ENCODE measurements at regions not wholly inside any gene's neighbourhood (a gene's known extent, or its start where the extent isn't known, plus 50 kb on each side); places are given as distances from the start of the nearest gene placed in this dataset.
A peak's percentile ranks its signal among the peaks of the same experiment; 100 is the strongest.
"Not testable (repeated sequence)": the region's sequence is repeated elsewhere in the genome, so short reads cannot be mapped to it uniquely, and the experiment has no call there.

DNA sequence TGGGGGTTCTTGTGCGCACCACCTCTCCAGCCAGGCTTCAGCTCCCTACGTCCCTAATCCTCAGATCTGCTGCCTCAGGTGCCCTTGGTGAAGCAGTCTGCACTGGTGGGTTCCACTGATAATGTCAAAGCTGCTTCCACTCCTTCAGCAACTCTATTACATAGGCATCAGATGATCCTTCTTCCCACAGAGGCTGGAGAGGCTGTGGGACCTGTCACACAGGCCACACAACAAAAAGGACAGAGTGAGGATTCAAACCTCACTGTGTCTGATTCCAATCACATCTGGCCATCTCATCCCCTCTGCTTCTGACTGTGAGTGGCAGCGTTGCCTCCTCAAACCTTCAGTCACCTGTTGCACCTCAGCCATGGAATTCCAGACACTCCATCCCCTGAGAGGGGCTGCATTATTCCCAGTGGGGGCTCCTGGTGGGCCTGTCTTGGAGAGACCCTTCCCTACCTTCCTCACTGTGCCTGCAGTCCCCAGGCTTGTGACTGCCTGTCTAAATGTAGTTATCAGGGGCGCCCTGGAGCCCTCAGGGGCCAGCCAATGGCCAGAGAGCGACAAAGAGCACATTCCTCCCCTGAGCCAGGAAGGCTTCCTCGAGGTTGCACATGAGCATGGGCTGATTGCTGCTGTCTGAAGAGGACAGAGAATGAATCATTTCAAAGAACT, 211.4 kb upstream of the ECI2 start:
- DNase-seq, result no peak

DNA sequence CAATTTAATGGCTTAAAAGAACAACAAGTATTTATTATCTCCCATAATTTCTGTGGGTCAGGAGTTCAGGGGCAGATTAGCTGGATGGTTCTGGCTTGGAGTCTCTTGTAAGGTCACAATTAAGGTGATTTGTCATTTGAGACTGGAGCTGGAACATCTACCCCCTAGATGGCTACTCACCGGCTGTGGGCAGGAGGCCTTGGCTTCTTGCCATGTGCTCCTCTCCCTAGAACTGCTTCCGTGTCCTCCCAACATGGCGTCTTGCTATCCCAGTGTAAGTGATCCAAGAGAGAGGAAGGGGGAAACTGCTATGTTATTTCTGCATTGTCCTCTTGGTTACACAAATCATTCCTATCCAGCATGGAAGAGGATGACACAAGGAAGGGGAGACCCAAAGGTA, 210.2 kb upstream of the ECI2 start:
- DNase-seq, result no peak

DNA sequence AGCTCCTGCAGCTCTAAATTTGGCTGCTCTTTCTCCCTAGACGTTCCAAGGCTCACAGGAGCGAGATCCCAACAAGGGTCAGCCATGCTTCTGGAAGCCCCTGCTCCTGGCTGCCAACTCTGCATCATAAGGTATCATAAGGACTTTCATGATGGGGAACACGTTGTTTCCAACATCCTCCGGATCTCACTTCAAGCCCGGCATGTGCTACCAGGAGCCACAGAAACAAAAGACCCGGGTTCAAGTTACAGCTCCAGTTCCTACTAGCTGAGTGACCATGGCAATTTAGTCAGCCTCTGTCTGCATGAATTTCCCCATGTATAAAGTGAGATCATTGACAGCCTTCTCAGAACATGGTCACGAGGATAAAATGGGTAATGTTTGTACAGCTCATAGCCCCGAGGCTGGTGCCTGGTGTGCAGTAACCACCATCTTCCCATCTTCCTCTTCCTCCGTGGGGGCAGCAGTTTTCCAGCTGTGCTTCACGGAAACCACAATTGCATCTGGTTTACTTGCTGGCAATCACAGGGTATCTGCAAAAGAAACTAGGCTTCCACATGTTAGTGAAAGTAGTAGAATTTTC, 209.0 kb upstream of the ECI2 start:
- peak; percentile 65 for DNase-seq

DNA sequence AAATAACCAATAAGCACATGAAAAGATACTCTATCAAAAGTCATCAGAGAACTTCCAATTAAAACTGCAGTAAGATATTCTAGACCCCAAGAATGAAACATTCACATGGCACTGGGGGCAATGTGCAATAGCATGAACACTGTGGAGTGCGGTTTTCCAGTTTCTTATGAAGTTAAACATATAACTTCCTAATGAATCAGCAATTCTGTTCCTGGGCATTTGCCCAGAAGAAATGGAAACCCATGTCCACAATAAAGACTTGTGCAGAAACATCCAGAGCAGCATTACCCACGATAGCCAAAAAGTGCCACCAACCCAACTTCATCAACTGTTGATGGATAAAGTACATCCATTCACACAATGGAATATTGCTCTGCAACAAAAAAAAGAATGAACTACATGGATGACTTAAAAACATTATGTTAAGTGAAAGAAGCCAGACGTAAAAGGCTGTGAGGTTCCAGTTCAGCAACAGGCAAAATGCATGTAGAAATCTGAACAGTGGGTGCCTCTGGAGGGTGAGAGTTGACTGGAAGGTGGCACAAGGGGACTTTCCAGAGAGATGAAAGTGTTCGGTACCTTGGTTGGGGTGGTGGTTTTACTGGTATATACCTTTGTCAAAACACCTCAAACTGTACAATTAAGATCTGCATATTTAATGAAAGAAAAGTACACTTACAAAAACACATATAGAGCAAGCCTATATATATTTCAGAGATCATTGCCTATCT, 207.2 kb upstream of the ECI2 start:
- no peak for DNase-seq

DNA sequence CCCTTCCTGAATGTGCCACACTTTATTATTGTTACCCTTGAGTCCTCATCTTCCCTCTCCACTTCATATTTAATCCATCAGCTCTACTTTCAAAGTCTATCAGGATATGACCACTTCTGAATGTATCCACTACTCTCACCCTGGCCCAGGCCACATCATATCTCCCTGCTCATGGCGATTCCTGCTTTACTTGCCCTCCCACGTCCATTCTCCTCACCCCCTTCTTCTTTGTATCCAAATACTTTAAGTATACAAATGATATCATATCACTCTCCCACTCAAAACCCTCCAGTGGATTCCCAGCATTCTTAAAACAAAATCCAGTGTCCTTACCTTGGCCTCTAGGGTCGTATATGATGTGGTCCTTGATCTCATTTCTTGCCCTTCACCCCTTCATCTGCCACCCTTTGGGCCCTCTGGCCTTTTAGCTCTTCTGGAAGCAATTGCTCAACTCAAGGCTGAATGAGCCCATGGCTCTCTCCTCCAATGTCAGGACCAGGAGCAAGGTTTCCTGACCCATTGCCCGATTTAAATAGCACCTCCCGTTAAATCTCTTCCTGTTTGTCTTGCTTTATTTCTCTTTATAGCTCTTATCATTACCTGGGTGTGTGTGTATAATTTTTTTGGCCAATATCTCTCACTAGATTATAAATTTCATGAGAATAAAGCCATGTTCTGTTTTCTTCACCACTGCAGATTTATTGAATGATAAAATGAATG, 205.9 kb upstream of the ECI2 start:
- DNase-seq, result no peak

DNA sequence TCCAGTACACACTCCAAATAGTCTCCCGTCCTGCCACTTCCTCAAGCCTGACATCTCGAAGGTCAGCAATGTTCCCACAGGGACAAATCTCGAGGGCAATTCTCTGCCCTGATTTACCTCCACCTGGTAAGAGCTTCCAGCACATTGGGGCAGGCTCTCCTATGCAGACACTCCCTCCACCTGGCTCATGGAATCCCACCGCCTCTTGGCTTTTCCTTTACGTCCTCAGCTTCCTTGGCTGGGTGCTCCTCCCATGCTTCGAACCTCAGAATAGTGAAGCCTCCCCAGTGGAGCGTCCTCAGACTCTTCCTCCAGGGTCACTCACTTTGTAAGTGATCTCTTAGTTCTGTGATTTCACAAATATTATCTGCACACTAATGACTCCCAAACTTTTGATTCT, 205.2 kb upstream of the ECI2 start:
- DNase-seq, result no peak

DNA sequence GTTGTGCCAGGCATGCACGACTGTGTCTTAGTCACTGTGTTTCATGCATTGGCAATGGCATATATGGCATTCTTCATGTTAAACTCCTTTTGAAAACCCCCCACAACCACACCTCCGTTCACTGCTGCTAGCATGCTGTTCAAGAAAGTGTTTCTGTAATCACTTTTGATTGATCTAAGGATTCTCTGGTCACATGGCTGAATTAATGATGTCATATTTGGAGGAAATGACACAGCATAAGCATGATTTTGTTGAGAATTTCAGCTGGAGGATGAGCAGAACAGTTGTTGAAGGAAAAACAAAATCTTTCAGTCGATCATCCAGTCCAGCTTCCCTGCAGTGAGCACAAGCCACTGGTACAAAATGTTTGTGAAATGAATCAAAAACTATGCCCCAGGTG, 203.5 kb upstream of the ECI2 start:
- DNase-seq, result no peak

DNA sequence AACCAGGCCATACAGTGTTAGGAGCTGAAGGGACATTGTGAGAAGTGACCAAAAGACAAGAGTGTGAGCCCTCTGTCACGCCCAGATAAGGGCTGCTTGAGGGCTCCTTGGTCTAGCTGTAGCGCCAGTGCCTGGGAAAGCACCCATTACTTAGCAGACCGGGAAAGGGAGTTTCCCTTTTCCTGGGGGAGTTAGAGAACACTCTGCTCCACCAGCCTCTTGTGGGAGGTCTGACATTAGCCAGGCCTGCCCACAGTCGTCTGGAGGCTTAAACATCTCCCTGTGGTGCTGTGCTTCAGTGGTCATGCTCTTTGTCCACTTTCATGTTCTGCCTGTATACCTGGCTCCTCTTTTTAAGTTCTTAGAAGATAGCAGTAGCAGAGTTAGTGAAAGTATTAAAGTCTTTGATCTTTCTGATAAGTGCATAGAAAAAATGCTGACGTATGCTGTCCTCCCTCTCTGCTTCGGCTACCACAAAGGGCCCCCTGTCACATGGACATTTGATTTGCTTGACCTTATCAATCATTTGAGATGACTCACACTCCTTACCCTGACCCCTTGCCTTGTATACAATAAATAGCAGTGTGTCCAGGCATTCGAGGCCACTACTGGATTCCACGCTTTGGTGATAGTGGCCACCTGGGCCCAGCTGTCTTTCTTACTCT, 201.5 kb upstream of the ECI2 start:
- no peak for DNase-seq

DNA sequence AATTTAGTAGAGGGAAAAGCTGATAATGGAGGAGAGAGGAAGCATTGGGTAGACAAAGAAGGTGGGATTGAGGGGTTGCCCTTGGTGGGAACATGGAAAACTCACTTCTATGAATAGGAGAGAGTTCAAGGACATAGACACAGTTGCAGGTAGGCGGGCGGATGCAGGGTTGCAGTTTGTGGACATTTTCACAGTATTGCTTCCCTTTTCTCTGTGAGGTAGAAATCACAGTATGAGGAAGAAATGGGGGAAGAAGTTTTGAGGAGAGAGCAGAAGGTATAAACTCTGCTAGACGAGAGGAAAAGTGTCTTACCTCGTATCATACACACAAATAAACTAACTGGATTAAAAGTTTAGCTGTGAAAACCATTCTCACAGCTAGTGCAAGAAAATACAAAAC, 200.7 kb upstream of the ECI2 start:
- no peak for DNase-seq

DNA sequence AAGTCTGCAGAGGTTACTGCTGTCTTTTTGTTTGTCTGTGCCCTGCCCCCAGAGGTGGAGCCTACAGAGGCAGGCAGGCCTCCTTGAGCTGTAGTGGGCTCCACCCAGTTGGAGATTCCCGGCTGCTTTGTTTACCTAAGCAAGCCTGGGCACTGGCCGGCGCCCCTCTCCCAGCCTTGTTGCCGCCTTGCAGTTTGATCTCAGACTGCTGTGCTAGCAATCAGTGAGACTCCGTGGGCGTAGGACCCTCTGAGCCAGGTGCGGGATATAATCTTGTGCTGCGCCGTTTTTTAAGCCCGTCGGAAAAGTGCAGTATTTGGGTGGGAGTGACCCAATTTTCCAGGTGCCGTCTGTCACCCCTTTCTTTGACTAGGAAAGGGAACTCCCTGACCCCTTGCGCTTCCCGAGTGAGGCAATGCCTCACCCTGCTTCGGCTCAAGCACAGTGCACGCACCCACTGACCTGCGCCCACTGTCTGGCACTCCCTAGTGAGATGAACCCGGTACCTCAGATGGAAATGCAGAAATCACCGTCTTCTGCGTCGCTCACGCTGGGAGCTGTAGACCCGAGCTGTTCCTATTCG, 198.9 kb upstream of the ECI2 start:
- not testable (repeated sequence) for DNase-seq

DNA sequence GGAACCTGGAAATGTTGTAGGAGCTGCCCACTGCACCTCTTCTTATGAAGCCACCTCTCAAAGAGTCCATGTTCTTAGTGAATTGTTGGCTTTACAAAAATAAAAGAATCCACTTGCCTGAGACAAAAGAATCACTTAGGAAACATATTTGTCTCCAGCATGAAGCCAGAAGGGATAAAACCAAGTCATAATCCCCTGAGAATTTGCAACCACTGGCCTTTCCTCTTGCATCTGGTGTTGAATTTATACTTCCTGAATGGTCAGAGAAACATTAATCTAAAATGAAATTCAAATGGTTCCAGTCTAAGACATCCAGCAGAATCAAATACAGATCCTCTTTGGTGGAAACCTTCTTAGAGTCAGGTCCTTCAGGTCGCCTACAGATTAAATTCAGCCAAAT, 192.5 kb upstream of the ECI2 start:
- DNase-seq, result no peak

DNA sequence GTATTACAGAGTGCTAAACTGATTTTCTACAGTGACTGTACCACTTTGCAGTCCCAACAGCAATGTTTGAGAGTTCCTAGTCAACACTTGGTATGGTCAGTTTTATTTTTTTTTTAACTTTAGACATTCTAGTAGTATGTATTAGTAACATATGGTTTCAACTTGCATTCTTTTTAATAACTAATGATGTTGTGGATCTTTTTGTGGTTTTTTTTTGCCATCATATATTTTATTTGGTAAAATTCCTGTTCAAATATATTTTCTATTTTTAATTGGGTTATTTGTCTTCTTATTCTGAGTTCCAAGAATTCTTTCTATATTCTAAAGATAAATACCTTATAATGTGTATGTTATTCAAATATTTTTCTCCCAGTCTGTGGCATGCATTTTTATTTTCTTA, 189.4 kb upstream of the ECI2 start:
- DNase-seq, result no peak

DNA sequence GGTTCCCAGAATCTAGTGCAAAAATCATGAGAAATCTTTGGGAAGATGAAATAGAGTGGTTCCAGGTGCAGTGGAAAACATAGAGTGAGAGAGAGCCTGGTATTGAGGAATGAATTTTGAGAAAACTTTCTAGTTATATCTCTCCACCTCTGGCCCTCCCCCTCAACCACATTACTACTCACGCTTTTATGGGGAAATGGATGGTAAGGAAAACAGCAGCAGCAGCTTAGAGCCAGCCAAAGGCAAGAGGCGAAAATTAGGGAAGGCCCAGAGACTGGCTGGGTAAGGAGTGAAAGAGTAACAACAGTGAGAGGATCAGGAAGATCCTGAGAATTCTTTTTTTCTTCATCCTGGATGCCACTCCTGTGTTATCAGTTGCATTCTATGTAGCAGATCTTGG, 187.9 kb upstream of the ECI2 start:
- DNase-seq, result no peak

DNA sequence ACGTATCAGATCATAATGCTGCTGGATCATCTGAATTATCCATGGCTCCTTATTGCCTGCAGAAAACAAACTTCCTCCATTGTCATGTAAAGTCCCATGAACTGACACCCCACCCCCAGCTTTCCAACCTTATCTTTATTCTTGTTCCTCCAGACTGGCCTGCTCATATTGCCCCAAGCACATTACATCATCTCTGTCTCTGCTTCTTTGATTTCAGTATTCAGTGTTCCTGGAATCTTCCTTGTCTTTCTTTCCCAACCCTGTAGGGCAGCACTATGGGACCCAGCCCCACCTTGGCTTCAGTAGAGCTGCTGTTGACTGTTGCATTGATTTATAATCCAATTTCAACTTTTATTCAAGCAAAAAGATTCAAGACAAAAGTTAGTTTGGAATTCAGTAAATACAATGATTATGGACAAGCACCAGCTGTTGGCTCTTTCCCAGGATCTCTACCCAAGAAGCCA, 187.5 kb upstream of the ECI2 start:
- DNase-seq, result peak; percentile 51

DNA sequence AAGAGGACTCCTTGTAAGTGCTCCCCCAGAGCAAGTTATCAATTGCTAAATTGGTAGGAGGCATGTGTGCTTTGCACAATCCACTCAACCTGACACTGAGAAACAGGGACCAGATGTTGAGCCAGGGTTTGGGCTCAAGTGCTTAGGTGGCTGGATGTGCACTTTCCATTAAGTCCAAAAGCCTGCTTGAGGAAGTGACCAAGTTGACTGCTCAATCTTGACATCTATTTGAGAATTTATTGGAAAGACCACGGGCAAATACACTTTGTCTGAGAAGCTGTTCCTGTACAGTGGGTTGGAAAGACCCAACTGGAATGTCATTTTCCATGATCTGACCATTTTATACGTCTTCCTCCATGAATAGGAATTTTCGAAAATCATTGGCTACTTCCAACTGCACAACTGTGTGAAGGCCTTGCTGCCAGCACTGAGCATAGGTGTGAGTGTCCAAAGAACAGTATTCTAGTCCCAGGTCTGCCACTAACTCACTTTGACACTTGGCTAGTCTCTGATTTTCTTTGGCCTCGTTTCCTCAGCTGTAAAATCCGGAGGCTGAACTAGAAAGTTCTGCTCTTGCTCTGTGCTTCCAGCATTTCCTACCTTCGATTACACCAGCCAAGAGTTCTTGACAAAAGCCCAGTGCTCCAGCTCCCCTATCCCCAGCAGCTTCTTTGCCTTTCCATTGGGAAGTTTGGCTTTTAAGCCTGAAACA, 186.9 kb upstream of the ECI2 start:
- no peak for DNase-seq

DNA sequence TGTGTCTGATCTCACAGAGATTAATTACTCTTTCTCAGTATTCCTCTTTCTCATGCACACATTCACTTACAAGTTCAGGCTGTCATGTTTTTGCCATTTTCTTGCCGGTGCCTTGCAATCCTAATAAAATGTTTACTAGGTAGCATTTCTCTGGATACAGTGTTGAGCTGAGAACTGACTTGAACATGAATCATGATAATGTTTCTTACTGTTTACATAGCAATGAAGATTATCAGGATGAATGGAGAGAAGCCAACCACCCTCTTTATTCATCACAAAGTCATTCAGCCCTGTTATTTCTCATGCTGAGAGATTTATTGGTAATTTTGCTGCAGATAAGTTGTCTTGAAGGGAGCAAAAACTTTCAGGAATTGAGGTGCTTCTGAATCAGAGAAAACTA, 185.5 kb upstream of the ECI2 start:
- peak; percentile 94 for DNase-seq

DNA sequence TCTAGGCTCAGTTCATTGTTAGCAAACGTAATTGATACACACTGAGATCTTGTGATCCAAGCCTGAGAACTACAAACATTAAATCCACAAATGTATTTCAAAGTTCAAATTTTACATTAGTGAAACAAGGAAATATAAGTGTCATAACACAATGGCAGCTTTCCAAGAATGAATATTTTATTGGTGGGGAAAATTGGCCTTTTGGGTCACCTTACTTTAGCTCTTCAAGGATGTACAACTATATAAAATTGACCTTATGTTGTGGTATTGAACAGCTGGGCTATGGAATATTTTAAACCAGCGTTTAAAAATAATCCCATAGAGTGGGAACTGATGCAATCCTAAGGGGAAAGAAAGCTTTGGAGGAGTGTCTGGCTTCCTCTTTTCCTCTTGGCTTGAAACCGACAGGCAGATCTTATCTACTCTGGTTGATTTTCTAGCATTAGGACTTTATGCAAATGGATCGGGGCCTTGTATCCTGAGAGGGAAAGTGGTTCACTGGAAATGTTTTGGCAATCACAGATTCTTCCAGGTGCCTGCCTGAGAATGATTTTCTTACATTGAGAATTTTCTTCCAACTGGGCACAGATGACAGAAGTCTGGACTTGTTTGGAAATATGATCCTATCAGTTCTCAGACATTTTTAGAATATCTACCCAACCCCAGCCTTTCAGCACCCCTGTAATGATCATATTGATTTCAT, 184.8 kb upstream of the ECI2 start:
- peak; percentile 71 for DNase-seq

DNA sequence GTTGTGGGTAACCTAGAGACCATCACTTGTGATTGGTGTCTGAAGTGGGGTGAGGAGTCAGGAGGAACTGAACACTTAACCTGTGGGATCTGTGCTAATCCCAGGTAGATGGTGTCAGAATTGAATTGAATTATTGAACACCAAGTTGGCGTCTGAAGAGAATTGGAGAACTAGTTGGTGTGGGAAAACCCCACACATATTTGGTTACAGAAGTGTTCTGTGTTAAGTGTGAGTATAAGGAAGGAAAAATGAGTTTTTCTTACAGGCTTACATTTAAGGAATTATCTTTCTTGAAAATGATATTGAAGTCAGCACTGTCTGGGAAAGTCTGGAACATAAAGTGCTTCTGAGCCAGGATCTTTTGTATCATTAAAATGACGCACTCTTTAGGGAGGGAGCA, 182.9 kb upstream of the ECI2 start:
- DNase-seq, result no peak

DNA sequence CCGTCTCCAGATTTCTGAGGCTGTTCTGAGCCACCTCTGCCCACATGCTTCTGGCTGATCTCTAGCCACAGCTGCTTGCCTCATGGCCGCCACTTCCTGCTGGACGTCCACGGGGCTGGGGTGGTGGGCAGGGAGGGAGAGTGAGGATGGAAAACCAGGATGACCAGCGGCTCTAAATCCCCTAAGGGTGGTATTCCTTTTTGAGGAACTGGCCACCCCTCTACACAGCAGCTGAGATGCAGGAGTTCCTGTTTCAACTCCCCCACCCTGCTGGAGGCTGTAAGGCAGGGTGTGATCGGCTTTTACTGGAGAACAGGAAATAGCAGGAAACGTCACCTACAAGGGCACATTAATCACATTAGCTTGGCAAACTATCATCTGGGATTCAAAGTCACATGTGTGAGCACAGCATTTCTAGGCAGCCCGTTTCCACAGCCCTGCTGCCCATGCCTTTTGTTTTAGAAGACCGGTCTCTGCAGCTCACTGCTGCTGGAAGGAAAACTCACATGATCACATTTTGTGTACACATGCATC, 181.6 kb upstream of the ECI2 start:
- peak; percentile 91 for DNase-seq

DNA sequence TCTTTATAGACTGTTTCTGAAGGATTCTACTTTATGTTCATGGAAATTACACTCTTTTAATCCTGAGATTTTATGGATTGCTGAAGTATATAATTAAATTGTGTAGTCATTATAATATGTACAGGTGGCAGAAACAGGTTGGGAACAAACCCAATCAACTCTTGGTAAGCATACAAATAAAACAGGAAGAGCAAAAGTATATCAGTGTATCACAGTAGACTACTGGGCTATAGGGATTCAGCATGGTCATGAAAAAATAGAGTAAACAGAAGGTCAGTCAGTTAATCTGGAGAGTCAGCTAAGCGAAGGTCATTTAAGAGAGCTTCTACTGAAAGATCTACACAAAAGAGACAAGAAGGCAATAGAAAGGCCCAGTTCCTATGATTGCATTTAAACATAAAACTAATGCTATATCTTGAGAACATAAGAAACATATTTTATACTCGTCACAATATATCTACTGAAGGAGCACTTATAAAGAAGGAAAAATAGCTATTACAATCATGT, 178.9 kb upstream of the ECI2 start:
- no peak for DNase-seq

Measured in EL (cell line).